GM23248 (cell line): ENCODE measurements at regions not wholly inside any gene's neighbourhood (a gene's known extent, or its start where the extent isn't known, plus 50 kb on each side); places are given as distances from the start of the nearest gene placed in this dataset.

ENCODE experiments used
- DNase-seq: peaks from one replicate; pipeline ENCODE4 v3.0.0-alpha.2; 2015
- H2AFZ ChIP-seq: fragments of 200-600 bp; sonication (generic); 2 replicates; pipeline ENCODE4 v1.6.1; 2016; ENCODE audit warnings: antibody characterized with exemption
- H3F3A ChIP-seq: fragments of 200-600 bp; sonication (generic); 2 replicates; pipeline ENCODE4 v1.6.1; 2016; ENCODE audit warnings: mild to moderate bottlenecking, antibody characterized with exemption, mixed run types; ENCODE audit not compliant: insufficient read depth
- H3K27ac ChIP-seq: fragments of 200-600 bp; sonication (generic); 2 replicates; pipeline ENCODE4 v1.5.1; 2016; ENCODE audit warnings: mild to moderate bottlenecking
- H3K27me3 ChIP-seq: fragments of 200-600 bp; sonication (generic); replicated peaks from 2 replicates; pipeline ENCODE4 v1.6.1; 2016; ENCODE audit warnings: mild to moderate bottlenecking; ENCODE audit not compliant: insufficient read depth
- H3K36me3 ChIP-seq: fragments of 200-600 bp; sonication (generic); 2 replicates; pipeline ENCODE4 v1.6.1; 2016; ENCODE audit warnings: low read depth, mild to moderate bottlenecking
- H3K4me1 ChIP-seq: fragments of 200-600 bp; sonication (generic); 2 replicates; pipeline ENCODE4 v1.6.1; 2016; ENCODE audit warnings: mild to moderate bottlenecking; ENCODE audit not compliant: insufficient read depth
- H3K4me2 ChIP-seq: fragments of 200-600 bp; sonication (generic); one replicate; pipeline ENCODE4 v1.6.1; 2016; ENCODE audit warnings: mild to moderate bottlenecking; ENCODE audit not compliant: unreplicated experiment
- H3K4me3 ChIP-seq: fragments of 200-600 bp; sonication (generic); 2 replicates; pipeline ENCODE4 v1.5.1; 2016; ENCODE audit warnings: mild to moderate bottlenecking
- H3K79me2 ChIP-seq: fragments of 200-600 bp; sonication (generic); 2 replicates; pipeline ENCODE4 v1.6.1; 2016; ENCODE audit warnings: mild to moderate bottlenecking; ENCODE audit not compliant: insufficient read depth
- H3K9ac ChIP-seq: fragments of 200-600 bp; sonication (generic); 2 replicates; pipeline ENCODE4 v1.6.1; 2016; ENCODE audit warnings: mild to moderate bottlenecking
- H3K9me2 ChIP-seq: fragments of 200-600 bp; sonication (generic); 2 replicates; pipeline ENCODE4 v1.6.1; 2016; ENCODE audit warnings: mixed run types, mild to moderate bottlenecking, moderate library complexity; ENCODE audit not compliant: insufficient read depth
- H3K9me3 ChIP-seq: fragments of 200-600 bp; sonication (generic); one replicate; pipeline ENCODE4 v1.6.1; 2017; ENCODE audit warnings: low read depth
- H4K20me1 ChIP-seq: fragments of 200-600 bp; sonication (generic); 2 replicates; pipeline ENCODE4 v1.6.0; 2016; ENCODE audit not compliant: insufficient read depth
- EZH2 ChIP-seq: fragments of 200-600 bp; sonication (generic); IDR thresholded peaks from 2 replicates; pipeline ENCODE4 v1.6.1; 2018; ENCODE audit warnings: antibody characterized with exemption, mild to moderate bottlenecking; ENCODE audit not compliant: insufficient read depth, poor library complexity, severe bottlenecking
- EZH2phosphoT487 ChIP-seq: fragments of 200-600 bp; sonication (generic); IDR thresholded peaks from 2 replicates; pipeline ENCODE4 v1.6.1; 2018; ENCODE audit warnings: antibody characterized with exemption, moderate library complexity, mild to moderate bottlenecking, low read depth; ENCODE audit not compliant: insufficient read depth
- WGBS, 2 experiments: methylation state at CpG; one replicate each; pipeline ENCODE4 v1.1.6; 2015 to 2017; ENCODE audit warnings: low lambda C conversion rate in 2 of 2, low coverage in 1 of 2; ENCODE audit errors: missing lambda C conversion rate in 2 of 2; 5-methylcytosine and 5-hydroxymethylcytosine counted together
- in situ Hi-C: fragments of 300-500 bp; cut with MboI; formaldehyde crosslinking; loops from 2 replicates; pipeline ENCODE4 v1.15.0; 2020

GRCh38 chr3:124121379-124122312 is 129.7 kb upstream of the ROPN1 start:
- no peaks in the 10 kb centered on the region for H3K9me2 ChIP-seq
- H4K20me1 ChIP-seq = no peaks in the 10 kb centered on the region
- peaks cover 37% of the 10 kb centered on the region for H3K4me1 ChIP-seq
- H3K27ac ChIP-seq = no peak overlapping the region
- no peaks in the 10 kb centered on the region for H3K36me3 ChIP-seq
- no peaks in the 10 kb centered on the region for H3K9me3 ChIP-seq
- H3K4me3 ChIP-seq = no peak overlapping the region
- H3F3A ChIP-seq = peaks cover 24% of the 10 kb centered on the region
- no peak for DNase-seq
- TF ChIP-seq EZH2phosphoT487 (no peak), EZH2 (no peak)
- H3K27me3 ChIP-seq = no peaks in the 10 kb centered on the region
- in situ Hi-C loops = no loop called here
- H3K4me2 ChIP-seq = no peak overlapping the region
- WGBS, 2 experiments = 100% methylated on average over 1 of the region's 1 CpG
- H2AFZ ChIP-seq = no peak overlapping the region
- H3K79me2 ChIP-seq = no peaks in the 10 kb centered on the region
- no peak overlapping the region for H3K9ac ChIP-seq

- 0 out of 2 replicates have a peak, but pooled peaks cover under 1% of the 10 kb centered on the region for H3K4me1 ChIP-seq
- no peaks in the 10 kb centered on the region for H3K9me3 ChIP-seq
- H3K4me2 ChIP-seq = no peak overlapping the region
- no peak overlapping the region for H3K4me3 ChIP-seq
- no peak overlapping the region for H2AFZ ChIP-seq
- no peak for TF ChIP-seq EZH2
- TF ChIP-seq EZH2phosphoT487 = no peak
- no peak overlapping the region for H3K27ac ChIP-seq
- no peaks in the 10 kb centered on the region for H3K36me3 ChIP-seq
- in situ Hi-C loops = no loop called here
- peaks cover under 1% of the 10 kb centered on the region; the same call in 1 of the 2 replicates for H3F3A ChIP-seq
- WGBS, 2 experiments = 53 to 57% methylated on average over 1 of the region's 1 CpG
- H3K9me2 ChIP-seq = no peaks in the 10 kb centered on the region
- no peaks in the 10 kb centered on the region for H4K20me1 ChIP-seq
- no peaks in the 10 kb centered on the region for H3K27me3 ChIP-seq
- no peak overlapping the region for H3K9ac ChIP-seq
- H3K79me2 ChIP-seq = no peaks in the 10 kb centered on the region
- DNase-seq = no peak
Observed at GRCh38 chr3:124125315-124125714, 133.4 kb upstream of the ROPN1 start.

- in situ Hi-C loops = no loop called here
- Histone ChIP-seq H4K20me1 (no peaks in the 10 kb centered on the region), H3K4me3 (no peak overlapping the region), H3K4me2 (no peak overlapping the region), H3K27ac (no peak overlapping the region), H3K4me1 (0 out of 2 replicates have a peak, but pooled peaks cover 5% of the 10 kb centered on the region), H3K9me3 (no peaks in the 10 kb centered on the region), H3K36me3 (no peaks in the 10 kb centered on the region), H2AFZ (no peak overlapping the region), H3K9me2 (no peaks in the 10 kb centered on the region), H3K27me3 (no peaks in the 10 kb centered on the region), H3K79me2 (no peaks in the 10 kb centered on the region), H3F3A (no peaks in the 10 kb centered on the region), H3K9ac (no peak overlapping the region)
- 58 to 88% methylated on average over 1 of the region's 1 CpG for WGBS, 2 experiments
- TF ChIP-seq EZH2 = no peak
- TF ChIP-seq EZH2phosphoT487 = no peak
- DNase-seq = no peak
Observed at GRCh38 chr3:124126436-124127023, 134.6 kb upstream of the ROPN1 start.

- Histone ChIP-seq H3K9me2 (no peaks in the 10 kb centered on the region), H3K27me3 (no peaks in the 10 kb centered on the region), H3K4me2 (no peak overlapping the region), H3K9me3 (no peaks in the 10 kb centered on the region), H2AFZ (no peak overlapping the region), H4K20me1 (no peaks in the 10 kb centered on the region), H3K79me2 (no peaks in the 10 kb centered on the region), H3K36me3 (no peaks in the 10 kb centered on the region), H3K4me3 (no peak overlapping the region), H3K4me1 (0 out of 2 replicates have a peak, but pooled peaks cover 5% of the 10 kb centered on the region), H3K27ac (no peak overlapping the region), H3K9ac (no peak overlapping the region), H3F3A (no peaks in the 10 kb centered on the region)
- in situ Hi-C loops = no loop called here
- TF ChIP-seq EZH2 (no peak), EZH2phosphoT487 (no peak)
- peak; percentile 14 for DNase-seq
Observed at GRCh38 chr3:124131158-124131557, 139.2 kb upstream of the ROPN1 start.
